DND-41 (cell line): ENCODE measurements at regions not wholly inside any gene's neighbourhood (a gene's known extent, or its start where the extent isn't known, plus 50 kb on each side); places are given as distances from the start of the nearest gene placed in this dataset.

Experiments used
- ATAC-seq: fragments of 200-7000 bp; cut with Tn5 transposase; 3 replicates; pipeline ENCODE4 v1.9.1; 2021; ENCODE audit warnings: low read depth; ENCODE audit not compliant: insufficient read depth
- DNase-seq: peaks from one replicate; pipeline ENCODE4 v3.0.0-alpha.2; 2020
- H2AFZ ChIP-seq: 2 replicates; pipeline ENCODE4 v1.6.0; 2012; ENCODE audit warnings: low read depth, low read length
- H3K27ac ChIP-seq: 2 replicates; pipeline ENCODE4 v1.5.1; 2012; ENCODE audit warnings: low read length, inconsistent platforms
- H3K27me3 ChIP-seq: fragments of 200-600 bp; sonication (generic); 2 replicates; pipeline ENCODE4 v1.6.0; 2012; ENCODE audit warnings: low read length, mild to moderate bottlenecking, inconsistent platforms; ENCODE audit not compliant: insufficient read depth, poor library complexity
- H3K36me3 ChIP-seq: 2 replicates; pipeline ENCODE4 v1.5.1; 2012; ENCODE audit warnings: low read length, inconsistent platforms; ENCODE audit not compliant: insufficient read depth
- H3K4me1 ChIP-seq: 2 replicates; pipeline ENCODE4 v1.5.1; 2012; ENCODE audit warnings: mild to moderate bottlenecking, low read length; ENCODE audit not compliant: insufficient read depth
- H3K4me2 ChIP-seq: 2 replicates; pipeline ENCODE4 v1.6.0; 2012; ENCODE audit warnings: mild to moderate bottlenecking, moderate library complexity, low read length, inconsistent platforms; ENCODE audit not compliant: insufficient read depth
- H3K4me3 ChIP-seq, 2 experiments: fragments of 200-600 bp in 1 of 2; shearing (Covaris generic) in 1 of 2; 2 replicates each; pipeline ENCODE4 v1.5.1; 2012 to 2016; ENCODE audit warnings: inconsistent platforms in 2 of 2, low read length in 2 of 2, mild to moderate bottlenecking in 2 of 2, low read depth in 1 of 2, moderate library complexity in 1 of 2
- H3K79me2 ChIP-seq: 2 replicates; pipeline ENCODE4 v1.6.0; 2012; ENCODE audit warnings: low read length, inconsistent platforms; ENCODE audit not compliant: insufficient read depth
- H3K9ac ChIP-seq: 2 replicates; pipeline ENCODE4 v1.6.0; 2012; ENCODE audit warnings: low read depth, mild to moderate bottlenecking, inconsistent platforms, low read length, moderate library complexity
- H3K9me3 ChIP-seq: 2 replicates; pipeline ENCODE4 v1.5.1; 2012; ENCODE audit warnings: low read length, moderate library complexity, mild to moderate bottlenecking, inconsistent platforms; ENCODE audit not compliant: insufficient read depth, severe bottlenecking
- H4K20me1 ChIP-seq: 2 replicates; pipeline ENCODE4 v1.6.0; 2012; ENCODE audit warnings: low read length; ENCODE audit not compliant: insufficient read depth
- CTCF ChIP-seq: IDR thresholded peaks from 2 replicates; pipeline ENCODE4 v1.5.1; 2012; ENCODE audit warnings: borderline replicate concordance, low read length, moderate library complexity, mild to moderate bottlenecking; ENCODE audit not compliant: poor library complexity, severe bottlenecking; ENCODE audit errors: extremely low read depth
- EZH2 ChIP-seq: IDR thresholded peaks from 3 replicates; pipeline ENCODE4 v1.6.1; 2012; ENCODE audit warnings: borderline replicate concordance, low read depth, mild to moderate bottlenecking, moderate library complexity, low read length, inconsistent platforms; ENCODE audit not compliant: severe bottlenecking

- Histone ChIP-seq H2AFZ (no peak overlapping the region), H3K36me3 (no peaks in the 10 kb centered on the region), H4K20me1 (no peaks in the 10 kb centered on the region), H3K27ac (no peak overlapping the region), H3K4me2 (no peak overlapping the region), H3K9me3 (no peaks in the 10 kb centered on the region), H3K27me3 (no peaks in the 10 kb centered on the region), H3K9ac (no peak overlapping the region), H3K4me1 (no peaks in the 10 kb centered on the region), H3K4me3 (no peak overlapping the region), H3K79me2 (no peaks in the 10 kb centered on the region)
- DNase-seq (no peak), ATAC-seq (no peak)
- TF ChIP-seq CTCF (no peak), EZH2 (no peak)
Observed at GRCh38 chr3:64930891-64931290, 243.1 kb upstream of the ADAMTS9 start.

GRCh38 chr3:64928683-64929082 is 240.9 kb upstream of the ADAMTS9 start:
- ATAC-seq (no peak), DNase-seq (no peak)
- Histone ChIP-seq H2AFZ (no peak overlapping the region), H3K4me2 (no peak overlapping the region), H3K4me3 (no peak overlapping the region), H3K9ac (no peak overlapping the region), H3K4me1 (no peaks in the 10 kb centered on the region), H3K27me3 (no peaks in the 10 kb centered on the region), H3K36me3 (no peaks in the 10 kb centered on the region), H3K79me2 (no peaks in the 10 kb centered on the region), H3K27ac (no peak overlapping the region), H3K9me3 (no peaks in the 10 kb centered on the region), H4K20me1 (no peaks in the 10 kb centered on the region)
- TF ChIP-seq EZH2: no peak
- no peak for TF ChIP-seq CTCF

GRCh38 chr3:64927689-64928088 is 239.9 kb upstream of the ADAMTS9 start:
- Histone ChIP-seq H3K27me3 (no peaks in the 10 kb centered on the region), H3K27ac (no peak overlapping the region), H3K9me3 (no peaks in the 10 kb centered on the region), H3K4me3 (no peak overlapping the region), H3K4me1 (no peaks in the 10 kb centered on the region), H4K20me1 (no peaks in the 10 kb centered on the region), H3K79me2 (no peaks in the 10 kb centered on the region), H2AFZ (no peak overlapping the region), H3K36me3 (no peaks in the 10 kb centered on the region), H3K9ac (no peak overlapping the region), H3K4me2 (no peak overlapping the region)
- ATAC-seq: no peak
- no peak for TF ChIP-seq EZH2
- no peak for TF ChIP-seq CTCF
- no peak for DNase-seq

GRCh38 chr3:64925575-64925974 is 237.8 kb upstream of the ADAMTS9 start:
- Histone ChIP-seq H3K4me1 (no peaks in the 10 kb centered on the region), H3K9me3 (no peaks in the 10 kb centered on the region), H2AFZ (no peak overlapping the region), H3K36me3 (no peaks in the 10 kb centered on the region), H3K4me3 (no peak overlapping the region), H3K9ac (no peak overlapping the region), H3K27ac (no peak overlapping the region), H3K27me3 (no peaks in the 10 kb centered on the region), H3K79me2 (no peaks in the 10 kb centered on the region), H4K20me1 (no peaks in the 10 kb centered on the region), H3K4me2 (no peak overlapping the region)
- TF ChIP-seq EZH2 (no peak), CTCF (no peak)
- DNase-seq (no peak), ATAC-seq (no peak)
